Esophagus squamous epithelium (tissue), 5 donors: ENCODE measurements at regions not wholly inside any gene's neighbourhood (a gene's known extent, or its start where the extent isn't known, plus 50 kb on each side); places are given as distances from the start of the nearest gene placed in this dataset.

Experiments
- DNase-seq: peaks from one replicate; lab custom pipeline; 2025; lab: John Stamatoyannopoulos, UW
- H3K27ac ChIP-seq, 4 donors: fragments of 200-600 bp; sonication (generic); one replicate each; pipeline ENCODE4 v1.5.1; 2016 to 2019; ENCODE audit warnings: mild to moderate bottlenecking in 1 of 4
- H3K27me3 ChIP-seq, 4 donors: fragments of 200-600 bp; sonication (generic); 1 replicate in 3 of 4; 2 replicates in 1 of 4; pipeline versions ENCODE4 v1.5.1 to v1.6.0; 2017 to 2021; ENCODE audit warnings: antibody characterized with exemption in 1 of 4
- H3K36me3 ChIP-seq, 3 donors: fragments of 200-600 bp; sonication (generic); one replicate each; pipeline ENCODE4 v1.5.1; 2016 to 2019
- H3K4me1 ChIP-seq, 3 donors: fragments of 200-600 bp; sonication (generic); one replicate each; pipeline ENCODE4 v1.5.1; 2017 to 2019
- H3K4me3 ChIP-seq, 4 donors: fragments of 200-600 bp; sonication (generic); 1 replicate in 3 of 4; 2 replicates in 1 of 4; pipeline ENCODE4 v1.5.1; 2016 to 2019; ENCODE audit warnings: mild to moderate bottlenecking in 2 of 4, moderate library complexity in 1 of 4
- H3K9me3 ChIP-seq, 3 donors: fragments of 200-600 bp; sonication (generic); one replicate each; pipeline ENCODE4 v1.5.1; 2016 to 2019
- CTCF ChIP-seq, 6 experiments: fragments of 450-650 bp in 4 of 6; fragments of 200-600 bp in 2 of 6; sonication (generic) in 2 of 6; IDR thresholded peaks; one replicate each; pipeline ENCODE4 v1.5.1; 2016 to 2019; ENCODE audit warnings: antibody characterized with exemption in 6 of 6, mild to moderate bottlenecking in 4 of 6, moderate library complexity in 4 of 6
- POLR2A ChIP-seq, 4 donors: fragments of 450-650 bp; IDR thresholded peaks; one replicate each; pipeline ENCODE4 v1.6.1; 2017; ENCODE audit warnings: antibody characterized with exemption in 4 of 4, mild to moderate bottlenecking in 4 of 4, moderate library complexity in 3 of 4
- WGBS, 2 donors: methylation state at CpG; one replicate each; pipeline ENCODE4 v1.1.5; 2018; 5-methylcytosine and 5-hydroxymethylcytosine counted together
- intact Hi-C: fragments of 100-400 bp; cut with DNase I; formaldehyde crosslinking; loops from one replicate; pipeline ENCODE4 v1.15.0; 2022
- donor health status: DM: yes; HTN: yes; CAD: no.

DNA sequence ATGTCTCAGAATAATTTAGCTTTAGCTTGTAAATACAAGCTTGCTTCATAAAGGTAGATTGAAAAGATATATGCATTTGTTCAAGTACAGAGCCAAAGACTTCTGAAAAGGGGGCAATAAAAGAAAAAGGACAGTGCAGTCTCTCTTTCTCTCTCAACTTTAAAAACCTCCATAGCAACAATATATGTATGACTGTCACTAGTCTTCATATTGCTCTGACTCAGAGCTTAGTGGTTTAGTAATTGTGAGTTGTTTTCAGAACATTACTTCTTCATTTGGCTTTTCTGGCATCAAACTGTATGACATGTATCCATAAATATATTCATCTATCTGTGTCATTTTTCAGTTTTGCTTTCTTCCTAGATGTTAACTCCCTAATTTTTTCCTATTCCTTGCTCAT is 194.6 kb upstream of the KIF2A start:
- Histone ChIP-seq H3K4me3 (no peak overlapping the region), H3K36me3 (no peaks in the 10 kb centered on the region), H3K27ac (no peak overlapping the region), H3K27me3 (peaks cover 0 to 3% (median 0%) of the 10 kb centered on the region in 4 donors), H3K9me3 (no peaks in the 10 kb centered on the region), H3K4me1 (no peaks in the 10 kb centered on the region)
- intact Hi-C loops = no loop called here
- no peak for DNase-seq
- TF ChIP-seq POLR2A (IDR thresholded peaks at IDR 0.05) (no peak), CTCF (IDR thresholded peaks at IDR 0.05) (no peak)

- peaks cover 0 to 3% (median 0%) of the 10 kb centered on the region in 4 donors for H3K27me3 ChIP-seq
- no peak overlapping the region for H3K27ac ChIP-seq
- intact Hi-C loops = no loop called here
- no peaks in the 10 kb centered on the region for H3K4me1 ChIP-seq
- H3K36me3 ChIP-seq = no peaks in the 10 kb centered on the region
- DNase-seq = no peak
- no peaks in the 10 kb centered on the region for H3K9me3 ChIP-seq
- no peak for TF ChIP-seq CTCF (IDR thresholded peaks at IDR 0.05)
- no peak for TF ChIP-seq POLR2A (IDR thresholded peaks at IDR 0.05)
- H3K4me3 ChIP-seq = no peak overlapping the region
- 65 to 68% methylated on average over 2 of the region's 2 CpGs for WGBS, 2 donors
Measured at GRCh38 chr5:62112689-62113228, 193.2 kb upstream of the KIF2A start.

- intact Hi-C loops = no loop called here
- H3K4me3 ChIP-seq = no peak overlapping the region
- H3K9me3 ChIP-seq = no peaks in the 10 kb centered on the region
- peaks cover 0 to 6% (median 2%) of the 10 kb centered on the region in 4 donors for H3K27me3 ChIP-seq
- no peak overlapping the region for H3K27ac ChIP-seq
- no peak for TF ChIP-seq POLR2A (IDR thresholded peaks at IDR 0.05)
- no peak for TF ChIP-seq CTCF (IDR thresholded peaks at IDR 0.05)
- no peaks in the 10 kb centered on the region for H3K36me3 ChIP-seq
- WGBS, 2 donors = 30% methylated on average over 2 of the region's 2 CpGs
- no peaks in the 10 kb centered on the region for H3K4me1 ChIP-seq
- no peak for DNase-seq
Measured at GRCh38 chr5:62115014-62115413, 191.0 kb upstream of the KIF2A start.

GRCh38 chr5:62124266-62124665 is 181.7 kb upstream of the KIF2A start:
- Histone ChIP-seq H3K4me1 (no peaks in the 10 kb centered on the region), H3K27me3 (peaks cover 0 to 8% (median 0%) of the 10 kb centered on the region in 4 donors), H3K4me3 (no peak overlapping the region), H3K27ac (no peak overlapping the region), H3K9me3 (no peaks in the 10 kb centered on the region), H3K36me3 (no peaks in the 10 kb centered on the region)
- intact Hi-C loops = no loop called here
- WGBS, 2 donors = 84 to 89% methylated on average over 5 to 6 of the region's 6 CpGs
- TF ChIP-seq CTCF (IDR thresholded peaks at IDR 0.05) (no peak), POLR2A (IDR thresholded peaks at IDR 0.05) (no peak)
- no peak for DNase-seq

DNA sequence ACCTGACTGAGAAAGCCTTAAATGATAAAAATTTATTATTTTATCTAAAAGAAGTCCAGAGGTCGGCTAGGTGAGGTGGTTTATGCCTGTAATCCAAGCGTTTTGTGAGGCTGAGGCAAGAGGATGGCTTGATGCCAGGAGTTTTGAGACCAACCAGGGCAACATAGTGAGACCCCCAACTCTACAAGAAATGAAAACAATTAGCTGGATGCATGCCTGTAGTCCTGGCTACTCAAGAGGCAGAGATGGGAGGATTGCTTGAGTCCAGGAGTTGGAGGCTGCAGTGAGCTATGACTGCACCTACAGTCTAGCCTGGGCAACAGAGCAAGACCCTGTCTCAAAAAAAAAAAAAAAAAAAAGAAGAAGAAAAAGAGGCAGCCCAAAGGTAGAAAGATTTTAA is 179.9 kb upstream of the KIF2A start:
- WGBS, 2 donors = 47 to 66% methylated on average over 2 of the region's 2 CpGs

More for the DNA sequence above, 179.9 kb upstream of the KIF2A start:
- no peaks in the 10 kb centered on the region for H3K4me1 ChIP-seq
- TF ChIP-seq CTCF (IDR thresholded peaks at IDR 0.05) (no peak), POLR2A (IDR thresholded peaks at IDR 0.05) (no peak)
- no peaks in the 10 kb centered on the region for H3K36me3 ChIP-seq
- H3K27me3 ChIP-seq = peaks cover 0 to 8% (median 0%) of the 10 kb centered on the region in 4 donors
- no peak overlapping the region for H3K27ac ChIP-seq
- no peak for DNase-seq
- H3K4me3 ChIP-seq = no peak overlapping the region
- intact Hi-C loops = no loop called here
- no peaks in the 10 kb centered on the region for H3K9me3 ChIP-seq
